ENCODE measurements at regions not wholly inside any gene's neighbourhood (a gene's known extent, or its start where the extent isn't known, plus 50 kb on each side); places are given as distances from the start of the nearest gene placed in this dataset.
"Not testable (repeated sequence)": the region's sequence is repeated elsewhere in the genome, so short reads cannot be mapped to it uniquely, and the experiment has no call there.

DNA sequence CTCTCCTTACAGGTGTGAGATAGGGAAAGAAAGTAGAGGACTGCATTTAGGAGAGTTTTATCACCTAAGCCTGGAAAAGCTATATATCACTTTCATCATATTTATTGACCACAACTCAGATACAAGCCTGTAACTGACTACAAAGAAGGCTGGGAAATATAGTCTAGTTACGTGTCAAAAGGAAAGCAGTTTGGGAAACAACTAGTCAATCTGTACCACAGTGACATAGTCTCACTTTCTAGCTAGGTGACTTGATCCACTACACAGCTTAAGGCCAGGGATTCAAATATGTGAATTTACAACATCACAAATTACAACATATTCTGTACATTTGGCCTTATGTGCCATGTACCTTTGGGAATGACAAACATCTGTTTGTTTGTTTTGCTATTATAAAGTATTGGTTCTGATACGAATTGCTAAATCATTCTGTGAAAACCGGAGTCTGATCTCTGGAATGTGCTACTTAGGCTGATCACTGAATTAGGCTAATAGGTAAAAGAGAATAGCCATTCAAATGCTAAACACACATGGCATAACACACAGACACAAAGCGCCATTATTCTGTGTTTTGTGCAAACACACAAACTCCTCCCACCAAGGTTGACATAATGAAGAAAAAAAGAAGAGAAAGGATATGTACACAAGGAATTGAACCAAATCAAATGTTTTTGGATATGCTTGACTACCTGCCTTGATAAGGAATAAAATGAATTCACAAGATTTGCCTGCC lies 279.8 kb downstream of the DUSP6 start:
- peak; percentile 70 to 73 for ATAC-seq (replicated peaks in 1 of 2)
- peaks cover 66% of the 10 kb centered on the region for H3K4me1 Mint-ChIP-seq (ENCODE audit: low read depth)
- H3K4me3 Mint-ChIP-seq: peak overlapping the region; percentile 37 to 55
- H3K36me3 Mint-ChIP-seq (ENCODE audit: insufficient read depth in 2 of 2): peaks cover 11 to 13% of the 10 kb centered on the region in 2 donors
- DNase-seq: peak in 1 of 2 donors; percentile 19
- no peaks in the 10 kb centered on the region for H3K27me3 Mint-ChIP-seq (ENCODE audit: low read depth)
- H3K9me3 Mint-ChIP-seq: peaks cover 5 to 10% of the 10 kb centered on the region in 2 donors
- peak overlapping the region; percentile 93 for H3K27ac Mint-ChIP-seq

DNA sequence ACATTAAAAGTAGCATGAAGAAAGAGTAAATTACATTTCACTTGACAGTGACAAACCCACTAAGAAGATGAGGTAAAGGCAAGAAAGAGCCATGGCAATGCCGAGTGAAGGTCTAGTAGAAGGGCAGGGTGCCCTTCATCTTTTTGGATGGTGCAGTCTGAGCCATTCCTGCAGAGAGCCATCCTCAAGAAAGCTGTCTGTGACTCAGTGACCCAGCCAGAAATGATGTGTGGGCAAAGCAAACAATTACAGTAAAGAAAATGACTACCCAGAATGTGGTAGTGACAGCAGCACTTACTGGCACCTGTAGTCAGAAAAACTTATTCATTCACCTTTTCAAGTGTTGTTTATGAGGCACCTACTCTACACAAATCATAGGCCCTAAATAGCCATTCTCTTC lies 281.7 kb downstream of the DUSP6 start:
- no peaks in the 10 kb centered on the region for H3K27me3 Mint-ChIP-seq (ENCODE audit: low read depth)
- peak; percentile 61 to 66 for DNase-seq
- peak overlapping the region; percentile 37 to 55 for H3K4me3 Mint-ChIP-seq
- peaks cover 9 to 12% of the 10 kb centered on the region in 2 donors for H3K9me3 Mint-ChIP-seq
- H3K36me3 Mint-ChIP-seq (ENCODE audit: insufficient read depth in 2 of 2): peaks cover 16% of the 10 kb centered on the region in 2 donors
- H3K27ac Mint-ChIP-seq: peak overlapping the region; percentile 93
- ATAC-seq (replicated peaks in 1 of 2): peak; percentile 81 to 86
- peaks cover 85% of the 10 kb centered on the region for H3K4me1 Mint-ChIP-seq (ENCODE audit: low read depth)

DNA sequence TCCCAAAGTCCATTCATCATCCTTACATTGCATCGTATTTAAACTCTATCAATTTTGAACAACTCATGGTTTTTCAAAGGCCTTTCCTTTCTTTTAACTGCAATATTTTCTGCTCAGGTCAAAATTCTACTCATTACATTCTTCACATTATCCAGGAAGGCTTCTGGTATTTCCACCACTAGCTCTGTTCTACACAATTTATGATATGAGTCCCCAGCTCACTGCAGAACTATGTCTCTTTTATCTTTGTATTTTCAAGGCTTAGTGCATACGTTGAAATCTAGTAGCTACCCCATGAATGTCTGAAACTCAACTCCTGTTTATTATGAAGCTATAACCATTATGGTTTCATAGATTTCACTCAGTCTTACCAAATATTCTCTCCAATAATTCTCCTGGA lies 282.9 kb downstream of the DUSP6 start:
- H3K9me3 Mint-ChIP-seq: peaks cover 9 to 11% of the 10 kb centered on the region in 2 donors
- ATAC-seq (replicated peaks in 1 of 2): no peak
- no peaks in the 10 kb centered on the region for H3K27me3 Mint-ChIP-seq (ENCODE audit: low read depth)
- H3K4me1 Mint-ChIP-seq (ENCODE audit: low read depth): peaks cover 96% of the 10 kb centered on the region
- DNase-seq: no peak
- peak overlapping the region; percentile 20 for H3K27ac Mint-ChIP-seq
- no peak overlapping the region for H3K4me3 Mint-ChIP-seq
- peaks cover 15 to 16% of the 10 kb centered on the region in 2 donors for H3K36me3 Mint-ChIP-seq (ENCODE audit: insufficient read depth in 2 of 2)

DNA sequence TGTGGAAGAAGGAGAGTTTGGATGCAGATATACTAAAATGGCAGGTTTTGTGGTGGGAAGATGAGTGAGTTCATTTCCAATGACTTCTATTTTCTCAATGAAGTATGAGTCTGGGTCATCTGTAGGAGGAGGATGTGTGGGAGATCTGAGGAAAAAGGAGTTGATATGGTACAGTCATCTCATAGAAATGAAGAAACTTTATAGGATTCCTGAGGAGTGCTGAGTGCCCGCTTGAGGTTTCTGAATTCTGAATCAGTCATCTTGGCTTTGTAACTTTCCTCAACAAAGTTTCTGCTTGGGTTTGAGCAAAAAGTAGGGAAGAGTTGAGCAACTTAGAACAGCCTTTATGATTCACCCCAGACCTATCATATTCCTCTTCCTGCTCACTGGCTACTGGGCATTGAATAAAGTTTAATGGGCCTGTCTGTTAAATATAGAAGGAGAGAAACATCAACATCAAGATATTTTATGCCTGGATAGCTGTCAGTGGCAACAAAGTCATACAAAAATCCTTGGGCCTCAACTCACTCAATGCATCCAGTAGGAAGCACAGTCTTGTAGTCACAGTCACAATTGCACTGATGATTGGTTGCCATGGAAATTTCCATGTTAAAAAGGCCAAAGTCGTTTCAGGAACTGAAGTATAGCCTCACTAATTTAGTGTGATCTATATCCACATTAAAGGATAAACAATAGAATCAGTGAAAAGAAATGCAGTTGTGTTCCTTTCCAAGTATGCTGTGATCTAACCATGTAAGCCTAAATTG lies 284.7 kb downstream of the DUSP6 start:
- Mint-ChIP-seq H3K9me3 (peaks cover 7 to 13% of the 10 kb centered on the region in 2 donors), H3K4me1 (ENCODE audit: low read depth) (peaks cover 92% of the 10 kb centered on the region), H3K36me3 (ENCODE audit: insufficient read depth in 2 of 2) (peaks cover 9 to 11% of the 10 kb centered on the region in 2 donors), H3K27me3 (ENCODE audit: low read depth) (no peaks in the 10 kb centered on the region), H3K27ac (peak overlapping the region; percentile 68), H3K4me3 (peak overlapping the region in 1 of 2 donors; percentile 19)
- ATAC-seq (replicated peaks in 1 of 2) (peak in 1 of 2 donors; percentile 10), DNase-seq (no peak)

DNA sequence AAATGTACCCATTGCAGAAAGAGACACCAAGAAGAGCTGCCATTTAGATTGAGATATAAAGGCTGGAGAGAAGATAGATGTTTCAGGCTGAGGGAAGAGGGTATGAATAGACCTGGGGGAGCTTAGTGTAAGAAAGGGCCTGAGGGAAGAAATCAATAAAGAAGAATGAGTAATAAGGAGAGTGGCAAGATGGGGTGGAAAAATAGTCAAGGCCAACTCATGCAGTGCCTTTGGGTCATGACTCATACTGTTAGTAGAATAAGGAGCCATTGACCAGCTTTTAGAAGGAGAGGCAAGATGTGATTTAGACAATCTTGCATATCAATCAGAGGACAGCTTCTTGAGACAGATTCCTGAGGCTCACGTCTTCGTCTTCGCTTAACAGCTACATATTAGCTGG lies 287.5 kb downstream of the DUSP6 start:
- DNase-seq: peak; percentile 29 to 46
- ATAC-seq (replicated peaks in 1 of 2): peak; percentile 96 to 97
- H3K36me3 Mint-ChIP-seq (ENCODE audit: insufficient read depth in 2 of 2): peaks cover 7 to 9% of the 10 kb centered on the region in 2 donors
- H3K4me1 Mint-ChIP-seq (ENCODE audit: low read depth): peaks cover 84% of the 10 kb centered on the region
- peak overlapping the region; percentile 33 for H3K27ac Mint-ChIP-seq
- H3K4me3 Mint-ChIP-seq: peak overlapping the region in 1 of 2 donors; percentile 0
- peaks cover 7 to 9% of the 10 kb centered on the region in 2 donors for H3K9me3 Mint-ChIP-seq
- no peaks in the 10 kb centered on the region for H3K27me3 Mint-ChIP-seq (ENCODE audit: low read depth)

DNA sequence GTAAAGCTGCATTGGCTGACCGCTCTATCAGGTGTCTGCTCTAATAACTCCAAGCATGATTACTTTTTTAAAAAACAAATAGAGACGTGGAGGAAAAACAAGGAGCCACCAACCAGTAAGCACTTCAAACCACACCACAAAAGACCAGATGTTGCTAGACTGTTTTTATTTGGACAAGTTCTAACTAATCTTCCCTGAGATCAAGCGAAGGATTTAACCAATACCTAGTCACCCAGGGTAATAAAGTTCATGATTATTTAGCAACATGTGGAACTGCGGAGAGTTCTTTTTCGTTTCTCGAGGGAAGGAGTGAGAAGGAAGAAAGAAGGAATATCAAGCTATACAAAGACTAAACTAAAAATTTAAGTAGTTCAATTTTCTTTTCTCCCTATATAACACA lies 288.1 kb downstream of the DUSP6 start:
- ATAC-seq (replicated peaks in 1 of 2) (no peak), DNase-seq (no peak)
- Mint-ChIP-seq H3K36me3 (ENCODE audit: insufficient read depth in 2 of 2) (peaks cover 6 to 7% of the 10 kb centered on the region in 2 donors), H3K4me3 (peak overlapping the region in 1 of 2 donors; percentile 49), H3K27me3 (ENCODE audit: low read depth) (no peaks in the 10 kb centered on the region), H3K27ac (peak overlapping the region; percentile 59), H3K4me1 (ENCODE audit: low read depth) (peaks cover 84% of the 10 kb centered on the region), H3K9me3 (peaks cover 7 to 9% of the 10 kb centered on the region in 2 donors)

DNA sequence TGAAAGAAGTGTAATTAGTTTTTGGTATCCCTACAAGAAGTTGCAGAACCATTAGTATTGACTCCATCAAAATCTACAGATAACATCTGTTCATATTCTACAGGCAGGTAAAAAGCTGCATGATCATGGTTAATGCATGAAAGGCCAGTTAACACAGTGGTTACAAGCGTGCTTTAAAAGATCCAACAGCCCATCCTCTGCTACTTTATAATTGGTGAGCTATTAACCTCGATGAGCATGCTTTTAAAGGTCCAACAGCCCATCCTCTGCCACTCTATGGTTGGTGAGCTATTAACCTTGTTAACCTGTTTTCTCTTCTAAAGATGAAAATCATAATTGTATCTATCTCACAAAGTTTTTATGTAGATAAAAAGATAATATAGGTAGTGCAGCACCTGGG lies 289.3 kb downstream of the DUSP6 start:
- Mint-ChIP-seq H3K4me1 (ENCODE audit: low read depth) (peaks cover 82% of the 10 kb centered on the region), H3K27ac (no peak overlapping the region)

DNA sequence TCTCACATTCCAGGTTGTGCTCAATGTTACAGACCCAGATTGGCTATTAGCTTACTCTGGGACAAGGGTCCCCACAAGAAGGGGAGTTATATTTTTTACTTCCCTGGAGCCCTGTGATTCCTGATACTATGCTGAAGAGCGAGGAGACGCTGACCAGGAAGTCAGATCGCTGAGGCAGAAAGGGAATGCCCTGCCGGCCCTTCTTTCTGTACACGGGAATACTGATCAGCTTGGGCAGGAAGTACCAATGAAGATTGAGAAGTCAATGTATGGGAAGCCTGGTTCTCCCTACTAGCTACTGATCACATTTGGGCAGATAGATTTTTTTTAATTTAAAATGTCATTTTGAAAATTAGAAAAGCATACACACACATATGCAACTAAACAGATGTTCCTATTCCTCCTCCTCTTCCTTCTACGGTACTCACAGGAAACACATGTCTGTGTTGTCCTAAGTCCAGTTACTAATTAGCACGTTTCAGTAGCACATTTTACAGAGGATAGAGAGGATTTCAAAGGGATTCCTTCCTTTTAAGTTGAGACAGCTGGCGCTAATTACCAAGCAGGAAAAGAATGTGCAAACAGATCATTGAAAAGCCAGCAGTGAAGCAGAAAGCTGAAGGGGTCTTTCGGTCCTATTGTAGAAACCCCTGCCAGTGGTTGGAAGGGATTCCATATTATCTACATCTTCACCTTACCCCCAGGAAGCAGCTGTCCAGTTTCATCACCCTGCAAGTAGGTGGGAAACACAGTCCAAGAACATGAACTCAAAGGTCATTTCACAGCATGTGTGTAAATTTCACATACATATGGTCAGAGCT lies 292.4 kb downstream of the DUSP6 start:
- no peak overlapping the region for H3K27ac Mint-ChIP-seq
- H3K4me1 Mint-ChIP-seq (ENCODE audit: low read depth): peaks cover 61% of the 10 kb centered on the region
- no peak overlapping the region for H3K4me3 Mint-ChIP-seq
- DNase-seq (no peak), ATAC-seq (replicated peaks in 1 of 2) (no peak)
- peaks cover 0 to 2% of the 10 kb centered on the region in 2 donors for H3K36me3 Mint-ChIP-seq (ENCODE audit: insufficient read depth in 2 of 2)
- H3K9me3 Mint-ChIP-seq: peaks cover 0 to 4% of the 10 kb centered on the region in 2 donors
- no peaks in the 10 kb centered on the region for H3K27me3 Mint-ChIP-seq (ENCODE audit: low read depth)

More for the DNA sequence above, 289.3 kb downstream of the DUSP6 start:
- Mint-ChIP-seq H3K27me3 (ENCODE audit: low read depth) (no peaks in the 10 kb centered on the region), H3K36me3 (ENCODE audit: insufficient read depth in 2 of 2) (peaks cover 6 to 7% of the 10 kb centered on the region in 2 donors), H3K9me3 (peaks cover 3 to 9% of the 10 kb centered on the region in 2 donors), H3K4me3 (no peak overlapping the region)
- no peak for ATAC-seq (replicated peaks in 1 of 2)
- no peak for DNase-seq

DNA sequence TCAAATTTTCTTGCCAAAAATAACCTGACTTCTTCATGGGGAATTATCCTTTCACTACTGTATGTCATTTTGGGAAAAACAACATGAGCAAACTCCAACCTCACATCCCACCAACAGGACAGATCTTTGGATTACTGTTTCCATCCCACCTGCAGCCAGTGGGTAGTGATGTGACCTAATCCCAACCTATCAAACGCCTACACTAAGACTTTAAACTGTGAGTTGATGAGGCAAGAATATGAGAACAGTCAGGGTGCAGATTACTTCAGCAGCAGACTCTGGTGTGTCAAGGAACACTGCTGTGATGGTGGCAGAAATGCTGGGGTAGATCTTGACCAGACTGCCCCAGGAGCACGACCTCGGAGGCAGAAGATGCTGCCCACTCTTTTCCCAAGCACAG lies 293.2 kb downstream of the DUSP6 start:
- Mint-ChIP-seq H3K4me1 (ENCODE audit: low read depth) (peaks cover 52% of the 10 kb centered on the region), H3K27me3 (ENCODE audit: low read depth) (no peaks in the 10 kb centered on the region), H3K36me3 (ENCODE audit: insufficient read depth in 2 of 2) (peaks cover 0 to 4% of the 10 kb centered on the region in 2 donors), H3K4me3 (peak overlapping the region in 1 of 2 donors; percentile 8), H3K9me3 (peaks cover 0 to 4% of the 10 kb centered on the region in 2 donors), H3K27ac (no peak overlapping the region)
- DNase-seq (no peak), ATAC-seq (replicated peaks in 1 of 2) (peak; percentile 46 to 78)

DNA sequence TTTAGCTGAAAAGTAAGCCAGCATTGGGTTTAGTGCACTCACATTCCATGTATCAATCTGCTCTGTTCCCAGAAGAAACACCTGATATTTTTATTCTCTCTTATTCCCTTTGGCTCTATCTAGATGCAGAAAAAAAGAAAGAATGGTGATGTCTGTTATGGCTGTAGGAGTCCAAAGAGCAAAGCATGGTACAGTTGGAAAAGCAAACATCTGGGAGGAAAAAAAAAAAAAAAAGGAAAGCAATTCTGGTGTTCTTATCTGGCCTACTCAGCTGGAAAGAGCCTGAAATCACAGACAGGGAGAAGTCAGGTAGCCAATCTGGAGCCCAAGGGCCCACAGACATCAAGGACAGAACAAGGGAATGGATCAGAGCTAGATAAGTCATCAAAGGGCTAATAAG lies 293.9 kb downstream of the DUSP6 start:
- DNase-seq (no peak), ATAC-seq (replicated peaks in 1 of 2) (no peak)
- peaks cover 4 to 6% of the 10 kb centered on the region in 2 donors for H3K36me3 Mint-ChIP-seq (ENCODE audit: insufficient read depth in 2 of 2)
- H3K27ac Mint-ChIP-seq: no peak overlapping the region
- peak overlapping the region in 1 of 2 donors; percentile 10 for H3K4me3 Mint-ChIP-seq
- H3K27me3 Mint-ChIP-seq (ENCODE audit: low read depth): no peaks in the 10 kb centered on the region
- H3K4me1 Mint-ChIP-seq (ENCODE audit: low read depth): peaks cover 52% of the 10 kb centered on the region
- H3K9me3 Mint-ChIP-seq: peaks cover 1 to 4% of the 10 kb centered on the region in 2 donors

DNA sequence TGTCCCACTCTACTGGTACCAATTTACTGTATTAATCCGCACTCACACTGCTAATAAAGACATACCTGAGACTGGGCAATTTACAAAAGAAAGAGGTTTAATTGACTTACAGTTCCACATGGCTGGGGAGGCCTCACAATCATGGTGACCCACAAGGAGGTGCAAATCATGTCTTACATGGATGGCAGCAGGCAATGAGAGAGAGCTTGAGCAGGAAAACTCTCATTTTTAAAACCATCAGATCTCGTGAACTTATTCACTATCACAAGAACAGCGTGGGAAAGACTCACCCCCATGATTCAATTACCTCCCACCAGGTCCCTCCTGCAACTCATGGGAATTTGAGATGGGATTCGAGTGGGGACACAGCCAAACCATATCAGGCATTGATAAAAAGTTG lies 298.5 kb downstream of the DUSP6 start:
- H3K36me3 Mint-ChIP-seq (ENCODE audit: insufficient read depth in 2 of 2): peaks cover 18 to 19% of the 10 kb centered on the region in 2 donors
- not testable (repeated sequence) for H3K4me3 Mint-ChIP-seq; ATAC-seq (replicated peaks in 1 of 2); H3K9me3 Mint-ChIP-seq; DNase-seq; H3K27ac Mint-ChIP-seq; H3K27me3 Mint-ChIP-seq (ENCODE audit: low read depth)
- peaks cover 55% of the 10 kb centered on the region for H3K4me1 Mint-ChIP-seq (ENCODE audit: low read depth)

DNA sequence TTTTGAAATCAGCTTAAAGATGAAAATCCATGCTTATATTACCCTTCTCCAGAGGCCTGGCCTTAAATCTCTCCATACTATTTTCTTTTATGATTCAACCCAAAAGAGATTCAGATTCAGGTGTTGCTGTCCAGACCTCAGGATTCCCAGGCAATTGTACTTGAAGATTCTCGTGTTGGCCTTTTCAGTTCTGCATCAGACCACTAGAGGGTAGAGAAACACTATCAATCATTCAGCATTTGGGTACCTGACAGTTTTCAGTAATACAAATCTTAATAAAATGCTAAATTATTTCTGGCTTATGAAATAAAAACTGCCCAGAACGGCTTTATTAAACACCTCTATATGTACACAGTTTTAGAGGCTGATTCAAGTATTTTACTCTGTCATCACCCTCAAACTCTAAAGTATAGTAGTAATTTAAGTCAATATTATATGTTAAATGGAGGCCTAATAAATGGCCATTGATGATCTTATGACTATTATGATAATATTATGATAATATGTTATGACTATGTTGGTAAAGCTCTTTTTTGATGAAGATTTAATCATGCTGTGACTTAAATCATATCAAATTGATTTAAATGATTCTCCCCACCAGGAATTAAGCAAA lies 301.1 kb downstream of the DUSP6 start:
- Mint-ChIP-seq H3K27ac (no peak overlapping the region), H3K27me3 (ENCODE audit: low read depth) (no peaks in the 10 kb centered on the region), H3K36me3 (ENCODE audit: insufficient read depth in 2 of 2) (peaks cover 18 to 19% of the 10 kb centered on the region in 2 donors), H3K9me3 (peaks cover 3 to 7% of the 10 kb centered on the region in 2 donors), H3K4me1 (ENCODE audit: low read depth) (peaks cover 64% of the 10 kb centered on the region), H3K4me3 (no peak overlapping the region)
- DNase-seq: peak in 1 of 2 donors; percentile 37
- ATAC-seq (replicated peaks in 1 of 2): peak; percentile 51 to 56

Data from activated T-cell treated with anti-CD3 and anti-CD28 coated beads, Interleukin-2, amount 50 U/mL, for 72 hours (primary cell).